DOHH2 (cell line): ENCODE measurements at regions not wholly inside any gene's neighbourhood (a gene's known extent, or its start where the extent isn't known, plus 50 kb on each side); places are given as distances from the start of the nearest gene placed in this dataset.
"Not testable (repeated sequence)": the region's sequence is repeated elsewhere in the genome, so short reads cannot be mapped to it uniquely, and the experiment has no call there.

Source experiments
- H3F3A ChIP-seq: fragments of 200-600 bp; sonication (generic), shearing (Covaris generic); 2 replicates; pipeline ENCODE4 v1.6.0; 2016; ENCODE audit warnings: antibody characterized with exemption, mild to moderate bottlenecking; ENCODE audit not compliant: control insufficient read depth, insufficient read depth
- H3K27ac ChIP-seq: fragments of 200-600 bp; sonication (generic); 2 replicates; pipeline ENCODE4 v1.5.1; 2014; ENCODE audit warnings: low read depth, mild to moderate bottlenecking, low read length, moderate library complexity
- H3K27me3 ChIP-seq: fragments of 200-600 bp; sonication (generic); 2 replicates; pipeline ENCODE4 v1.6.1; 2014; ENCODE audit warnings: mild to moderate bottlenecking, low read length, mixed read lengths; ENCODE audit not compliant: control insufficient read depth
- H3K36me3 ChIP-seq: fragments of 200-600 bp; sonication (generic); 2 replicates; pipeline ENCODE4 v1.6.1; 2014; ENCODE audit warnings: mild to moderate bottlenecking, low read length, moderate library complexity, mixed read lengths; ENCODE audit not compliant: control insufficient read depth
- H3K4me1 ChIP-seq: fragments of 200-600 bp; sonication (generic); 2 replicates; pipeline ENCODE4 v1.6.1; 2014; ENCODE audit warnings: mild to moderate bottlenecking, low read length, mixed read lengths; ENCODE audit not compliant: control insufficient read depth
- H3K4me2 ChIP-seq: fragments of 200-600 bp; sonication (generic); 2 replicates; pipeline ENCODE4 v1.6.0; 2014; ENCODE audit warnings: mild to moderate bottlenecking, low read length, moderate library complexity
- H3K4me3 ChIP-seq: fragments of 200-600 bp; sonication (generic); 2 replicates; pipeline ENCODE4 v1.5.1; 2014; ENCODE audit warnings: mild to moderate bottlenecking, low read length, mixed read lengths
- H3K79me2 ChIP-seq: fragments of 200-600 bp; sonication (generic); 2 replicates; pipeline ENCODE4 v1.6.1; 2014; ENCODE audit warnings: mild to moderate bottlenecking, low read length, mixed read lengths; ENCODE audit not compliant: control insufficient read depth
- H3K9me2 ChIP-seq: fragments of 200-600 bp; sonication (generic); replicated peaks from 2 replicates; pipeline ENCODE4 v1.6.1; 2014; ENCODE audit warnings: mild to moderate bottlenecking, low read length, mixed read lengths; ENCODE audit not compliant: control insufficient read depth
- H3K9me3 ChIP-seq: fragments of 200-600 bp; sonication (generic); 2 replicates; pipeline ENCODE4 v1.6.1; 2014; ENCODE audit warnings: antibody characterized with exemption, low read length, mixed read lengths; ENCODE audit not compliant: control insufficient read depth, insufficient read depth
- H4K20me1 ChIP-seq: fragments of 200-600 bp; sonication (generic); 2 replicates; pipeline ENCODE4 v1.6.0; 2014; ENCODE audit warnings: low read depth, mild to moderate bottlenecking, antibody characterized with exemption, low read length, moderate library complexity; ENCODE audit not compliant: control insufficient read depth, insufficient read depth
- EZH2phosphoT487 ChIP-seq: fragments of 200-600 bp; sonication (generic); IDR thresholded peaks from 2 replicates; pipeline ENCODE4 v1.6.1; 2017; ENCODE audit warnings: borderline replicate concordance, mild to moderate bottlenecking, antibody characterized with exemption, low read length, moderate library complexity, mixed read lengths
- TF ChIP-seq, protein P1 (sequence below): fragments of 200-600 bp; sonication (generic); IDR thresholded peaks from one replicate; pipeline ENCODE4 v1.5.1; 2014; ENCODE audit warnings: antibody characterized with exemption, mild to moderate bottlenecking, low read depth, low read length; ENCODE audit not compliant: poor library complexity, severe bottlenecking

DNA sequence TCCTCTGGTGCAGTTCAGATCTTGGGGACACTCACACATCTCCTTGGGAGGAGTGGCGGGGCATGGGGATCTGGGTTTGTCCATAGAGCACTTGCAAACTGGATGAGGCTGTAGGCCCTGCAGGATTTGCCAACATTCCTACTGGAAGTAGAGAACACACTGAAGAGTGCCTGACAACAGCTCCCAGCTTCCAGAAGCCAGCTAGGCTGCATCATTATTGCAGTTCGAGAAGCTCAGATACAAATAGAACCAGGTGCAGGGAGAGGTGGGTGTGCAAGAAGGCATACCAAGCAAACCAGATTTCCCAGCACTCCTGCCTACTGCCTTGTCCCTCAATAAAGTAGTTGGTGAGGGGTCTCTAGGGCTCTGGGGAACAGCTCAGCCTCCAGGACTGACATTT is 52.5 kb downstream of the RHOB start:
- no peaks in the 10 kb centered on the region for H3K79me2 ChIP-seq
- H3K27me3 ChIP-seq = peaks cover 6% of the 10 kb centered on the region
- H3K4me1 ChIP-seq = no peaks in the 10 kb centered on the region
- H4K20me1 ChIP-seq = no peaks in the 10 kb centered on the region
- no peak for TF ChIP-seq EZH2phosphoT487
- TF ChIP-seq, protein P1, sequence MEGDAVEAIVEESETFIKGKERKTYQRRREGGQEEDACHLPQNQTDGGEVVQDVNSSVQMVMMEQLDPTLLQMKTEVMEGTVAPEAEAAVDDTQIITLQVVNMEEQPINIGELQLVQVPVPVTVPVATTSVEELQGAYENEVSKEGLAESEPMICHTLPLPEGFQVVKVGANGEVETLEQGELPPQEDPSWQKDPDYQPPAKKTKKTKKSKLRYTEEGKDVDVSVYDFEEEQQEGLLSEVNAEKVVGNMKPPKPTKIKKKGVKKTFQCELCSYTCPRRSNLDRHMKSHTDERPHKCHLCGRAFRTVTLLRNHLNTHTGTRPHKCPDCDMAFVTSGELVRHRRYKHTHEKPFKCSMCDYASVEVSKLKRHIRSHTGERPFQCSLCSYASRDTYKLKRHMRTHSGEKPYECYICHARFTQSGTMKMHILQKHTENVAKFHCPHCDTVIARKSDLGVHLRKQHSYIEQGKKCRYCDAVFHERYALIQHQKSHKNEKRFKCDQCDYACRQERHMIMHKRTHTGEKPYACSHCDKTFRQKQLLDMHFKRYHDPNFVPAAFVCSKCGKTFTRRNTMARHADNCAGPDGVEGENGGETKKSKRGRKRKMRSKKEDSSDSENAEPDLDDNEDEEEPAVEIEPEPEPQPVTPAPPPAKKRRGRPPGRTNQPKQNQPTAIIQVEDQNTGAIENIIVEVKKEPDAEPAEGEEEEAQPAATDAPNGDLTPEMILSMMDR = no peak
- no peak overlapping the region for H3K4me3 ChIP-seq
- no peak overlapping the region for H3K4me2 ChIP-seq
- no peaks in the 10 kb centered on the region for H3K9me3 ChIP-seq
- no peaks in the 10 kb centered on the region for H3K9me2 ChIP-seq
- H3K27ac ChIP-seq = no peak overlapping the region
- H3K36me3 ChIP-seq = no peaks in the 10 kb centered on the region
- no peaks in the 10 kb centered on the region for H3F3A ChIP-seq

DNA sequence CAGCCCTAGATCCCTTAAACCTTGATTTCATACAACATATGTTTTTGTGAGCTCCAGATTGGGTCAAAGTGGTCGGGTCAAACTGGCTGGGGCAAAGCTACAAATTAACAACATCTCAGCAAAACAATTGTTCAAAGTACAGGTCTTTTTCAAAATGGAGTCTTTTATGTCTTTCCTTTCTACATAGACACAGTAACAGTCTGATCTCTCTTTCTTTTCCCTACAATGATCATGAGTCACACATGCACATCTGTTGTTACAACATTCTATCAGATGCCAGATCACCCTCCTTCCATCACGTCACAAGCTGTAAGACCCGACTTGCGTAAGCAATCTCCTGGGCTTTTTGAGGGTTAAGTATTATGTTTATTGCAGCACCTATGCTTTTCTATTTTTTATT is 55.1 kb downstream of the RHOB start:
- H3K79me2 ChIP-seq = no peaks in the 10 kb centered on the region
- no peaks in the 10 kb centered on the region for H3F3A ChIP-seq
- no peaks in the 10 kb centered on the region for H3K36me3 ChIP-seq
- H3K9me3 ChIP-seq = no peaks in the 10 kb centered on the region
- no peak overlapping the region for H3K27ac ChIP-seq
- no peak overlapping the region for H3K4me2 ChIP-seq
- peaks cover 11% of the 10 kb centered on the region for H3K27me3 ChIP-seq
- H3K4me3 ChIP-seq = no peak overlapping the region
- H4K20me1 ChIP-seq = no peaks in the 10 kb centered on the region
- TF ChIP-seq EZH2phosphoT487 = no peak
- TF ChIP-seq, protein P1 = no peak
- peaks cover 4% of the 10 kb centered on the region for H3K4me1 ChIP-seq
- H3K9me2 ChIP-seq = no peaks in the 10 kb centered on the region

DNA sequence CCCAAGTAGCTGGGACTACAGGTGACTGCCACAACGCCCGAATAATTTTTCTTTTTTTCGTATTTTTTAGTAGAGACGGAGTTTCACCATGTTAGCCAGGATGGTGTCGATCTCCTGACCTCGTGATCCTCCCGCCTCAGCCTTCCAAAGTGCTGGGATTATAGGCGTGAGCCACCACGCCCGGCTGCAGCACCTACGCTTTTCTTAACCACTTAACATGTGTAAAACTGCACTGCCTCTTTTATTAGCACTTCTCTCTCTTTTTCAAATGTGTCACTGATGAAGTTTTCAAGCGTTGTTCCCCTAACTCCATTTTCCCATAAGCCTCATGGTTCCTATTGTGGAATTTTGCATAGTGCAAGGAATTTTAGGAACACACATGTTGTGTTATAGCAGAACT is 55.6 kb downstream of the RHOB start:
- H3K9me2 ChIP-seq, H3K36me3 ChIP-seq, H3K4me3 ChIP-seq, H3K9me3 ChIP-seq, H3K79me2 ChIP-seq, H4K20me1 ChIP-seq, H3K4me2 ChIP-seq, H3F3A ChIP-seq, H3K27ac ChIP-seq, H3K4me1 ChIP-seq: not testable (repeated sequence)
- peaks cover 12% of the 10 kb centered on the region for H3K27me3 ChIP-seq

DNA sequence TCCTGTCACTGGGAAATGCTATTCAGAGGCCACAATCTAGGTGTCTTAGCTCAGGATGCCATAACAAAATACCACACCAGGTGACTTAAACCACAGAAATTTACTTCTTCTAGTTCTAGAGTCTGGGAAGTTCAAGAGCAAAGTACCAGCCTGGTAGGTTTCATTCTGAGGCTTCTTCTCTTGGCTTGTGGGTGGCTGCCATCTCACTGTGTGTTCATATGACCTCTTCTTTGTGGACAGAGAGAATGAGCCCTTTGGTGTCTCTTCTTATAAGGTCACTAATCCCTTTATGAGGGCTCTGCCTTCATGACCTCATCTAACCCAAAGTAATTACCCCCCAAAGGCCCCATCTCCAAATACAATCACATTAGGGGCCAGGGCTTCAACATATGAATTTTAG is 57.3 kb downstream of the RHOB start:
- Histone ChIP-seq H3K4me3 (no peak overlapping the region), H3K27ac (no peak overlapping the region), H3K4me2 (no peak overlapping the region), H3K9me3 (no peaks in the 10 kb centered on the region), H3K79me2 (no peaks in the 10 kb centered on the region), H3K27me3 (peaks cover 12% of the 10 kb centered on the region), H3K4me1 (peaks cover 8% of the 10 kb centered on the region), H4K20me1 (no peaks in the 10 kb centered on the region), H3K36me3 (no peaks in the 10 kb centered on the region), H3F3A (no peaks in the 10 kb centered on the region), H3K9me2 (no peaks in the 10 kb centered on the region)
- TF ChIP-seq, protein P1 = no peak
- no peak for TF ChIP-seq EZH2phosphoT487
